IMR-90 (cell line): ENCODE measurements at regions not wholly inside any gene's neighbourhood (a gene's known extent, or its start where the extent isn't known, plus 50 kb on each side); places are given as distances from the start of the nearest gene placed in this dataset.

ENCODE experiments used
- ATAC-seq: fragments of 200-7000 bp; cut with Tn5 transposase; 2 replicates; pipeline ENCODE4 v1.9.1; 2020; ENCODE audit warnings: low read depth, mild to moderate bottlenecking, moderate library complexity
- BruUV-seq: library from RNA; stranded (reverse); fragments of 400-500 nt; replicated peaks from 2 replicates; lab custom pipeline; 2021; lab: Mats Ljungman, UMichigan
- CTCF ChIA-PET: fragments of 300-600 bp; formaldehyde crosslinking; extraction: SDS; loops from one replicate; lab custom pipeline; 2021; ENCODE audit warnings: antibody characterized with exemption; lab: Yijun Ruan, JAX
- POLR2A ChIA-PET: fragments of 300-600 bp; sonication (Branson Sonifier 250); formaldehyde crosslinking; loops from one replicate; lab custom pipeline; 2022; ENCODE audit warnings: antibody characterized with exemption; ENCODE audit not compliant: unreplicated experiment; lab: Charles Lee
- DNase-seq: peaks from one replicate; pipeline ENCODE4 v3.0.0; 2013
- H2AFZ ChIP-seq: replicated peaks from 2 replicates; pipeline ENCODE3; 2013; ENCODE audit warnings: low read length, mild to moderate bottlenecking; ENCODE audit not compliant: poor library complexity
- H2AK5ac ChIP-seq: 2 replicates; pipeline ENCODE4 v1.6.1; 2013; ENCODE audit warnings: low read depth, low read length, inconsistent platforms
- H2AK9ac ChIP-seq: replicated peaks from 2 replicates; pipeline ENCODE3; 2013; ENCODE audit warnings: mild to moderate bottlenecking, low read depth, low read length, moderate library complexity; ENCODE audit not compliant: poor library complexity
- H2BK120ac ChIP-seq: 2 replicates; pipeline ENCODE4 v1.6.1; 2013; ENCODE audit warnings: low read depth, low read length, inconsistent platforms
- H2BK15ac ChIP-seq: 3 replicates; pipeline ENCODE4 v1.6.1; 2013; ENCODE audit warnings: low read depth, low read length, inconsistent platforms
- H2BK20ac ChIP-seq: 2 replicates; pipeline ENCODE4 v1.6.1; 2013; ENCODE audit warnings: low read depth, mild to moderate bottlenecking, inconsistent platforms, low read length, moderate library complexity
- H2BK5ac ChIP-seq: 2 replicates; pipeline ENCODE4 v1.6.1; 2013; ENCODE audit warnings: mild to moderate bottlenecking, low read depth, low read length, inconsistent platforms; ENCODE audit not compliant: poor library complexity, severe bottlenecking
- H3K14ac ChIP-seq: replicated peaks from 2 replicates; pipeline ENCODE4 v1.6.1; 2013; ENCODE audit warnings: low read depth, low read length, inconsistent platforms
- H3K18ac ChIP-seq: 2 replicates; pipeline ENCODE4 v1.6.1; 2013; ENCODE audit warnings: low read depth, low read length, control low read depth
- H3K23ac ChIP-seq: 2 replicates; pipeline ENCODE4 v1.6.1; 2013; ENCODE audit warnings: low read depth, low read length, inconsistent platforms
- H3K27ac ChIP-seq: 2 replicates; pipeline ENCODE4 v1.5.1; 2013; ENCODE audit warnings: mild to moderate bottlenecking, control low read depth, low read length; ENCODE audit not compliant: insufficient read depth
- H3K27me3 ChIP-seq: 2 replicates; pipeline ENCODE4 v1.6.1; 2013; ENCODE audit warnings: low read length; ENCODE audit not compliant: control insufficient read depth, insufficient read depth
- H3K36me3 ChIP-seq: 2 replicates; pipeline ENCODE4 v1.6.1; 2013; ENCODE audit warnings: low read length, mixed read lengths; ENCODE audit not compliant: control insufficient read depth, insufficient read depth
- H3K4ac ChIP-seq: 2 replicates; pipeline ENCODE4 v1.6.1; 2013; ENCODE audit warnings: low read depth, low read length, inconsistent platforms
- H3K4me1 ChIP-seq: 2 replicates; pipeline ENCODE4 v1.6.1; 2013; ENCODE audit warnings: low read length, mixed read lengths; ENCODE audit not compliant: control insufficient read depth, insufficient read depth
- H3K4me2 ChIP-seq: 2 replicates; pipeline ENCODE4 v1.6.1; 2013; ENCODE audit warnings: low read depth, mild to moderate bottlenecking, control low read depth, low read length, moderate library complexity
- H3K4me3 ChIP-seq: 2 replicates; pipeline ENCODE4 v1.5.1; 2013; ENCODE audit warnings: low read depth, mild to moderate bottlenecking, control low read depth, low read length, moderate library complexity; ENCODE audit not compliant: insufficient read depth
- H3K56ac ChIP-seq: 2 replicates; pipeline ENCODE4 v1.6.1; 2013; ENCODE audit warnings: low read length, inconsistent platforms; ENCODE audit not compliant: insufficient read depth; ENCODE audit errors: extremely low read depth
- H3K79me1 ChIP-seq, 2 experiments: 2 replicates each; pipeline ENCODE4 v1.6.1; 2013; ENCODE audit warnings: low read length in 2 of 2, inconsistent platforms in 1 of 2, low read depth in 1 of 2
- H3K9ac ChIP-seq: 2 replicates; pipeline ENCODE4 v1.6.1; 2013; ENCODE audit warnings: low read depth, low read length, control low read depth
- H3K9me1 ChIP-seq: 2 replicates; pipeline ENCODE4 v1.6.1; 2013; ENCODE audit warnings: low read length, inconsistent platforms; ENCODE audit not compliant: insufficient read depth
- H3K9me3 ChIP-seq: 2 replicates; pipeline ENCODE4 v1.6.1; 2013; ENCODE audit warnings: low read length; ENCODE audit not compliant: control insufficient read depth, insufficient read depth
- H4K20me1 ChIP-seq: 2 replicates; pipeline ENCODE4 v1.6.1; 2013; ENCODE audit warnings: low read length, inconsistent platforms; ENCODE audit not compliant: insufficient read depth
- H4K5ac ChIP-seq: 2 replicates; pipeline ENCODE4 v1.6.1; 2013; ENCODE audit warnings: mild to moderate bottlenecking, low read depth, low read length, control low read depth
- H4K8ac ChIP-seq, 2 experiments: 2 replicates each; pipeline ENCODE4 v1.6.1; 2013; ENCODE audit warnings: low read depth in 2 of 2, low read length in 2 of 2, control low read depth in 1 of 2, inconsistent platforms in 1 of 2
- H4K91ac ChIP-seq: 2 replicates; pipeline ENCODE4 v1.6.1; 2013; ENCODE audit warnings: low read depth, low read length, inconsistent platforms; ENCODE audit not compliant: insufficient read depth
- BHLHE40 ChIP-seq: fragments of 150-350 bp; IDR thresholded peaks from 2 replicates; pipeline ENCODE4 v1.6.1; 2016; ENCODE audit warnings: mild to moderate bottlenecking, low read depth, low read length
- CEBPB ChIP-seq: IDR thresholded peaks from 2 replicates; pipeline ENCODE4 v1.6.1; 2012; ENCODE audit warnings: low read depth, low read length, improper control_type of control experiment
- CHD1 ChIP-seq: IDR thresholded peaks from 2 replicates; pipeline ENCODE4 v1.6.1; 2012; ENCODE audit warnings: low read depth, low read length, improper control_type of control experiment
- FOS ChIP-seq: fragments of 150-350 bp; IDR thresholded peaks from 2 replicates; pipeline ENCODE4 v1.6.1; 2016; ENCODE audit warnings: low read depth, low read length
- MAFK ChIP-seq: IDR thresholded peaks from 2 replicates; pipeline ENCODE4 v1.6.1; 2012; ENCODE audit warnings: low read depth, low read length, improper control_type of control experiment
- MAZ ChIP-seq: IDR thresholded peaks from 2 replicates; pipeline ENCODE4 v1.6.1; 2012; ENCODE audit warnings: low read depth, mild to moderate bottlenecking, low read length, improper control_type of control experiment, moderate library complexity, borderline replicate concordance
- MXI1 ChIP-seq: IDR thresholded peaks from 2 replicates; pipeline ENCODE4 v1.6.1; 2012; ENCODE audit warnings: low read depth, mild to moderate bottlenecking, low read length, moderate library complexity, borderline replicate concordance
- NFE2L2 ChIP-seq: fragments of 150-350 bp; IDR thresholded peaks from 2 replicates; pipeline ENCODE4 v1.6.1; 2016; ENCODE audit warnings: low read depth, mild to moderate bottlenecking, low read length
- POLR2A ChIP-seq: IDR thresholded peaks from 2 replicates; pipeline ENCODE4 v1.6.1; 2012; ENCODE audit warnings: mild to moderate bottlenecking, low read depth, low read length
- RAD21 ChIP-seq: IDR thresholded peaks from 2 replicates; pipeline ENCODE4 v1.6.1; 2012; ENCODE audit warnings: low read length, improper control_type of control experiment
- RCOR1 ChIP-seq: IDR thresholded peaks from 2 replicates; pipeline ENCODE4 v1.6.1; 2012; ENCODE audit warnings: mild to moderate bottlenecking, low read length, improper control_type of control experiment; ENCODE audit not compliant: insufficient replicate concordance
- RFX5 ChIP-seq: IDR thresholded peaks from 2 replicates; pipeline ENCODE4 v1.8.0; 2012; ENCODE audit warnings: low read depth, mild to moderate bottlenecking, low read length, moderate library complexity
- SMC3 ChIP-seq: fragments of 150-350 bp; IDR thresholded peaks from 2 replicates; pipeline ENCODE4 v1.6.1; 2016; ENCODE audit warnings: low read depth, mild to moderate bottlenecking, antibody characterized with exemption, low read length, moderate library complexity
- WGBS, 2 experiments: methylation state at CpG; one replicate each; pipeline versions ENCODE4 v1.1.5 to v1.1.7; 2013; ENCODE audit warnings: missing lambda C conversion rate in 2 of 2; ENCODE audit not compliant: insufficient read length in 1 of 2; ENCODE audit errors: extremely low coverage in 2 of 2; 5-methylcytosine and 5-hydroxymethylcytosine counted together
- dilution Hi-C: fragments of 300-500 bp; cut with HindIII; formaldehyde crosslinking; loops from one replicate; pipeline ENCODE4 v1.14.3; 2018; ENCODE audit warnings: low sequenced_read_pairs; ENCODE audit not compliant: unreplicated experiment
- in situ Hi-C: fragments of 300-500 bp; cut with MboI; formaldehyde crosslinking; loops from 3 replicates; pipeline ENCODE4 v1.14.3; 2019; ENCODE audit warnings: low sequenced_read_pairs, inconsistent platforms, mixed read lengths
- intact Hi-C: fragments of 100-400 bp; cut with micrococcal nuclease; formaldehyde crosslinking; loops from 2 replicates; pipeline ENCODE4 v1.10.0; 2022
- TF ChIP-seq, protein P1 (sequence below): conservative IDR thresholded peaks from 2 replicates; pipeline ENCODE4 v1.5.1; 2012; ENCODE audit warnings: mild to moderate bottlenecking, low read depth, low read length, improper control_type of control experiment
- TF ChIP-seq, protein P2 (sequence below): fragments of 150-350 bp; IDR thresholded peaks from 2 replicates; pipeline ENCODE4 v1.6.1; 2017; ENCODE audit warnings: mild to moderate bottlenecking, antibody characterized with exemption, low read length, low read depth
- TF ChIP-seq, protein P3 (sequence below): fragments of 150-350 bp; IDR thresholded peaks from 2 replicates; pipeline ENCODE4 v1.6.1; 2016; ENCODE audit warnings: low read depth, mild to moderate bottlenecking, low read length, moderate library complexity, borderline replicate concordance

DNA sequence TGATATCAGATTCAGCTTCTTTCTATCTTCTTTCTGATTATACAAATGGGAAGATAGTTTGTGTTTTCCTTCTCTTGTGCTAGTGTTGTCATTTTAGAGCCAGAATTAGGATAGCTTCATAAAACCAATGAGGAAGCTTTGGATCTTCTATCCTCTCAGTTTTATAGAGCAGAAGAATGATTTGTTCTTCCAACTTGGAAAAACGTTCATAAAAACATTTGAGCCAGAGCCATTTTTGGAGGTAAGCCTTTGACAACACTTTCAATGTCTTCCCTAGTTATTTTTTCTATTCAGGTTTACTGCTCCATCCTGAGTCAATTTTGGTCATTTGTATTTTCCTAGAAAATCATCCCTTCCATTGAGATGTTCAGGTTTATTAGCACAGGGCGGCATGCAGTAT, 91.2 kb upstream of the MYOCD start:
- intact Hi-C loops: no loop called here
- H4K8ac ChIP-seq: no peak overlapping the region; a peak in 1 of 4 replicates
- no peak overlapping the region for H2BK20ac ChIP-seq
- peaks cover 2% of the 10 kb centered on the region; the same call in 1 of the 2 replicates for H3K4me1 ChIP-seq
- H4K20me1 ChIP-seq: no peaks in the 10 kb centered on the region
- no peak overlapping the region for H2AFZ ChIP-seq
- dilution Hi-C loops: no loop called here
- H2AK9ac ChIP-seq: no peak overlapping the region
- POLR2A ChIA-PET: no interaction called here
- no peaks in the 10 kb centered on the region for H3K36me3 ChIP-seq
- H3K79me1 ChIP-seq: no peaks in the 10 kb centered on the region
- H3K27ac ChIP-seq: no peak overlapping the region
- BruUV-seq: no TSS peak
- H3K23ac ChIP-seq: no peak overlapping the region
- H3K4ac ChIP-seq: no peak overlapping the region
- no CpG with 5 or more reads among the region's 2 CpGs for WGBS, 2 experiments
- H2AK5ac ChIP-seq: no peak overlapping the region
- in situ Hi-C loops: no loop called here
- H4K91ac ChIP-seq: no peak overlapping the region
- ATAC-seq (no peak), DNase-seq (no peak)
- no peak overlapping the region for H3K4me3 ChIP-seq
- no peaks in the 10 kb centered on the region for H3K27me3 ChIP-seq
- H3K9me1 ChIP-seq: no peaks in the 10 kb centered on the region; the same call in 1 of the 2 replicates
- no peak overlapping the region for H2BK5ac ChIP-seq
- no peaks in the 10 kb centered on the region for H3K9me3 ChIP-seq
- no peak overlapping the region for H3K14ac ChIP-seq
- H4K5ac ChIP-seq: no peak overlapping the region; the same call in 1 of the 2 replicates
- no peak overlapping the region for H3K56ac ChIP-seq
- no peak overlapping the region for H3K4me2 ChIP-seq
- no peak overlapping the region; the same call in 1 of the 2 replicates for H3K18ac ChIP-seq
- CTCF ChIA-PET: no interaction called here
- no peak for TF ChIP-seq RCOR1
- no peak for TF ChIP-seq BHLHE40
- TF ChIP-seq, protein P1, sequence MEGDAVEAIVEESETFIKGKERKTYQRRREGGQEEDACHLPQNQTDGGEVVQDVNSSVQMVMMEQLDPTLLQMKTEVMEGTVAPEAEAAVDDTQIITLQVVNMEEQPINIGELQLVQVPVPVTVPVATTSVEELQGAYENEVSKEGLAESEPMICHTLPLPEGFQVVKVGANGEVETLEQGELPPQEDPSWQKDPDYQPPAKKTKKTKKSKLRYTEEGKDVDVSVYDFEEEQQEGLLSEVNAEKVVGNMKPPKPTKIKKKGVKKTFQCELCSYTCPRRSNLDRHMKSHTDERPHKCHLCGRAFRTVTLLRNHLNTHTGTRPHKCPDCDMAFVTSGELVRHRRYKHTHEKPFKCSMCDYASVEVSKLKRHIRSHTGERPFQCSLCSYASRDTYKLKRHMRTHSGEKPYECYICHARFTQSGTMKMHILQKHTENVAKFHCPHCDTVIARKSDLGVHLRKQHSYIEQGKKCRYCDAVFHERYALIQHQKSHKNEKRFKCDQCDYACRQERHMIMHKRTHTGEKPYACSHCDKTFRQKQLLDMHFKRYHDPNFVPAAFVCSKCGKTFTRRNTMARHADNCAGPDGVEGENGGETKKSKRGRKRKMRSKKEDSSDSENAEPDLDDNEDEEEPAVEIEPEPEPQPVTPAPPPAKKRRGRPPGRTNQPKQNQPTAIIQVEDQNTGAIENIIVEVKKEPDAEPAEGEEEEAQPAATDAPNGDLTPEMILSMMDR: no peak
- TF ChIP-seq, protein P2, sequence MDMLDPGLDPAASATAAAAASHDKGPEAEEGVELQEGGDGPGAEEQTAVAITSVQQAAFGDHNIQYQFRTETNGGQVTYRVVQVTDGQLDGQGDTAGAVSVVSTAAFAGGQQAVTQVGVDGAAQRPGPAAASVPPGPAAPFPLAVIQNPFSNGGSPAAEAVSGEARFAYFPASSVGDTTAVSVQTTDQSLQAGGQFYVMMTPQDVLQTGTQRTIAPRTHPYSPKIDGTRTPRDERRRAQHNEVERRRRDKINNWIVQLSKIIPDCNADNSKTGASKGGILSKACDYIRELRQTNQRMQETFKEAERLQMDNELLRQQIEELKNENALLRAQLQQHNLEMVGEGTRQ: no peak
- no peak for TF ChIP-seq CHD1
- no peak for TF ChIP-seq SMC3
- TF ChIP-seq NFE2L2: no peak
- no peak for TF ChIP-seq RFX5
- TF ChIP-seq RAD21: no peak
- no peak for TF ChIP-seq CEBPB
- no peak for TF ChIP-seq POLR2A
- TF ChIP-seq FOS: no peak
- no peak for TF ChIP-seq MAFK
- TF ChIP-seq MXI1: no peak
- TF ChIP-seq, protein P3, sequence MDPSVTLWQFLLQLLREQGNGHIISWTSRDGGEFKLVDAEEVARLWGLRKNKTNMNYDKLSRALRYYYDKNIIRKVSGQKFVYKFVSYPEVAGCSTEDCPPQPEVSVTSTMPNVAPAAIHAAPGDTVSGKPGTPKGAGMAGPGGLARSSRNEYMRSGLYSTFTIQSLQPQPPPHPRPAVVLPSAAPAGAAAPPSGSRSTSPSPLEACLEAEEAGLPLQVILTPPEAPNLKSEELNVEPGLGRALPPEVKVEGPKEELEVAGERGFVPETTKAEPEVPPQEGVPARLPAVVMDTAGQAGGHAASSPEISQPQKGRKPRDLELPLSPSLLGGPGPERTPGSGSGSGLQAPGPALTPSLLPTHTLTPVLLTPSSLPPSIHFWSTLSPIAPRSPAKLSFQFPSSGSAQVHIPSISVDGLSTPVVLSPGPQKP: no peak
- TF ChIP-seq MAZ: no peak
- H3K9ac ChIP-seq: no peak overlapping the region
- H2BK15ac ChIP-seq: no peak overlapping the region
- H2BK120ac ChIP-seq: no peak overlapping the region
